ENCODE measurements at regions not wholly inside any gene's neighbourhood (a gene's known extent, or its start where the extent isn't known, plus 50 kb on each side); places are given as distances from the start of the nearest gene placed in this dataset.
"Not testable (repeated sequence)": the region's sequence is repeated elsewhere in the genome, so short reads cannot be mapped to it uniquely, and the experiment has no call there.

DNA sequence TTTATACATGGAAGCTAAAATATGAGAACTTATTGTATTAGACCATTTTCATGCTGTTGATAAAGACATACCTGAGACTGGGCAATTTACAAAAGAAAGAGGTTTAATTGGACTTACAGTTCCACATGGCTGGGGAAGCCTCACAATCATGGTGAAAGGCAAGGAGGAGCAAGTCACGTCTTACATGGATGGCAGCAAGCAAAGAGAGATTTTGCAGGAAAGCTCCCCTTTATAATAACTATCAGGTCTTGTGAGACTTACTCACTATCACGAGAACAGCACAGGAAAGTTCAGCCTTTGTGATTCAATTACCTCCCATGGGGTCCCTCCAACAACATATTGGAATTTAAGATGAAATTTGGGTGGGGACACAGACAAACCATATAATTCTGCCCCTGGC, 740.1 kb upstream of the NECTIN3 start:
- not testable (repeated sequence) for DNase-seq (ENCODE audit: low spot score)

DNA sequence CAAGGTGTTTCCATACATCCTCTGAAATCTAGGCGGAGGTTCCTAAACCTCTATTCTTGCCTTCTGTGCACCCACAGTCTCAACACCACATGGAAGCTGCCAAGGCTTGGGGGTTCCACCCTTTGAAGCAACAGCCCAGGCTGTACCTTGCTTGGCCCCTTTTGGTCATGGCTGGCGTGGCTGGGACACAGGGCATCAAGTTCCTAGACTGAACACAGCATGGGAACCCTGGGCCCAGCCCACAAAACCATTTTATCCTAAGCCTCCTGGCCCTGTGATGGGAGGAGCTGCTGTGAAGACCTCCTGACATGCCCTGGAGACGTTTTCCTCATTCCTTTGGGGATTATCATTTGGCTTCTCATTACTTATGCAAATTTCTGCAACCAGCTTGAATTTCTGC, 739.0 kb upstream of the NECTIN3 start:
- no peak for DNase-seq (ENCODE audit: low spot score)

DNA sequence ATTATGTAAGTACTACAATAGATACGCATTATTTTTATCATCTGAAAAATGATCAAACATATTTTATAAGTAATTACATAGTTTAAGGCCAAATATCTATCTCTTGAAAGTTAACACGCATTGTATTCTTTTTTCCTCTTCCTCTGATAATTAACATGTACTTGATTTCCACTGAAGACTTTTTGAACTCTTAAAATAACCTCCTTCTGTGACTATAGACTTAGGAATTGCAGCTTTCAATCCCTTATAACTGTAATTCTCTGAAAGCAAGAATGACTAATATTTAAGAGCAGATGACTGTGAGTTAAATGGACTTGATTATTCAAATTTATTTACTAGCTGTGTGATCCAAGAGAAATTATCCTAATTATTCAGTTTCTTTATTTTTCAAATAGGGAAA, 730.6 kb upstream of the NECTIN3 start:
- DNase-seq (ENCODE audit: low spot score): peak; percentile 10

DNA sequence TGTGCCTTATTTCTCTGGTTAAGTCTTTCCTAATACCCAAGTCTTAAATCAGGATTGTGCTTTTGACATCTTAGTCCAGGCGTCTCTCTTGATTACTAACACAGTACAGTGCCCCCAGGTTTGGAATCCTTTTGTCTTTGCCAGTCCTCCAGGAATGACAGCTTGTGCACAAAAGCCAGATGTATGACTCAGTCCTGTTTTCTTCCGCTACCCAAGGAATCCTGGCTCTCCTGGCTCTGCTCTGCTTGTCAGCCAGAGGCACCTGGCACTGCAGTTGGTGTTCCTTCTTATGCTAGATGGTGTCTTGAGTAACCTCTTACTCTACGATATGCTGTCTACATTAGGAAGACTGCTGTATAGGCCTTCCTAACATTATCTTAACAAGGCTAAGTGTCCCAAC, 728.2 kb upstream of the NECTIN3 start:
- DNase-seq (ENCODE audit: low spot score): peak; percentile 34

DNA sequence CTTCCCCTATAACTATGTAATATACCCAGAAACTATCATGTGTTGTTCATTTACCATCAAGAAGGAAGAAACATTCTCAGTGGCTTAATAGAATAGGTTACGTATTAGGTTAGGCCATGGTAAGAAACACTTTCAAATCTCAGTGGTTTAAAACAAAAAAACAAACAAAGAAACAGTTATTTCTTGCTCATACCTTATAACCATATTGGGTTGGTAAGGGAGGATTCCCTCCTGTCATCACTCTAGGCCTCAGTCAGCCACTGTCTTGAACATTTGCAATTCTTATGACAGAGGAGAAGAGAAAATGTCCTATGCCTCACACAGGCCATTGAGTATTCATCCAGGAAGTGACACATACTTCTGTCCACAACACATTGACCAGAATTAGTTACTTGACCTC, 727.7 kb upstream of the NECTIN3 start:
- DNase-seq (ENCODE audit: low spot score): peak; percentile 42

DNA sequence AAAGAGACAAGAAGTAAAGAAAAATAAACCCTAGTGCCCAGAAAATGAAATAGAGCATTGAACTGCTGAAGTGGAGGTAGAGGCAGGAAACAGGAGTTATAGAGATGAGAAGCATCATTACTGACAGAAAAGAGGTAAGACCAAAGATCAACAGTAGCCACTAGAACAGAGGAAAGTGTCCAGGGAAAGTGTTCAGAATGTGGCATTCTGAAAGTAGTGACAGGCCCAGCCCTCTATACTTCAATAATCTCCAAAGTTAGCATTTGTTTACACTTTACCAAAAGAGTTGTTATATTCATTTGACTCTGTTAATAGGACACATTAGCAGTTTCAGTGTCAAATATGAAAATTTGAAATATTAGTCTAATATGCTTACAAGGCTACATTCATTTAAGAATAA, 727.1 kb upstream of the NECTIN3 start:
- DNase-seq (ENCODE audit: low spot score): no peak

DNA sequence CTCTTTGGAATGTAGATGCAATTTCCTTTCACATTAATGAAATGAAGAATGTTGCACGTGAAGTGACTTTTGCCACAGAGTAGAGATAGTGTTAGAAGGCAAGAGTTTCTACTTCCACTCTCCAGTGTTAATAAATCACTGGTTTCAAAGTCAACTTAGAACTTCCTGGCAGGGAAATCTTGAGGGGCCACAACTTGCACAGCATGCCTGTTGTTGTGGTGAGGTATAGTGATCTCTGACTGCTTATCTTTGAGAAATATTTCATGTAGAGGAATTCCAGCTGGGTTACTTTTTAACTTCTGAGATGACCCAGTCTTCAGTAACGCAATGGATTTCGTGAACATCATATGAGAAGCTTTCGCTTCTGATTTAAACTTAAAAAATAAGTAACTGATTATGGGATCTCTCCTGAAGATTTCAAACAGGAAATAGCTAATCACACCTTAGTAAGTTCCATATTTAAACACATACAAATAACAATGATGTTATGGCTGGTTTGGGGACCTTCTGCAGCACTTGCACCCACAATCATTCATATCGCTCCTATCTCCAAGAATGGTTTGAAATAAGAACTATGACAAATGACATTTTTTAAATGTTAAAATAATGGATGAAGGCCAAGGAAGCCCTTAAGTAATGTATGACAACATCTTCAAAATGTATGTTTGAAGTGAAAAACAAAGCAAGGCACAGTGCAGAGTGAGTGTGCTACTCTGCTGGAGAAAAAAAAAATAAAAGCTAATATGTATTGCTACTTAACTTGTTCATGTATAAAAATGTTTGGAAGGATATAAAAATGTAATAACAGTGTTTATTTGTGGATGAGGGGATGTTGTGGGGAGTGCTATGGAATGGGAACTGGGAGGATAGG, 726.5 kb upstream of the NECTIN3 start:
- no peak for DNase-seq (ENCODE audit: low spot score)

DNA sequence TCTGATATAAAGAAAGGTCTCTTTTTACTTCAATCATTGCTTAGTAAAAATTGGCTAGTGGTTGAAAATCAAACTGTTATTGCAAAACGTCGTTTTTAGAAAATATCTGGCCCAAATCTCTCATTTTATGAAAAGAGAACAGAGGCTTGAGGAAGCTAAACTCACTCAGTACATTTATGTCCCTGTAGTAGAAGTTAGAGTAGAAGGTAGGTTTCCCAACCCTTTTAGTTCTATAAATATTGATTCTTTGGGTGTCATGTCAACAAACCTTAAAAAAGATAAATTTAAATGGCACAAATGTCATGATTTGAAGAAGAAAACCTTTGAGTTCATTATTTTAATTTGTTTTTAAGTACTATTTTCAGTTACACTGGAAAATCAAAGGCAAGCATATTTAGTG, 722.3 kb upstream of the NECTIN3 start:
- no peak for DNase-seq (ENCODE audit: low spot score)

DNA sequence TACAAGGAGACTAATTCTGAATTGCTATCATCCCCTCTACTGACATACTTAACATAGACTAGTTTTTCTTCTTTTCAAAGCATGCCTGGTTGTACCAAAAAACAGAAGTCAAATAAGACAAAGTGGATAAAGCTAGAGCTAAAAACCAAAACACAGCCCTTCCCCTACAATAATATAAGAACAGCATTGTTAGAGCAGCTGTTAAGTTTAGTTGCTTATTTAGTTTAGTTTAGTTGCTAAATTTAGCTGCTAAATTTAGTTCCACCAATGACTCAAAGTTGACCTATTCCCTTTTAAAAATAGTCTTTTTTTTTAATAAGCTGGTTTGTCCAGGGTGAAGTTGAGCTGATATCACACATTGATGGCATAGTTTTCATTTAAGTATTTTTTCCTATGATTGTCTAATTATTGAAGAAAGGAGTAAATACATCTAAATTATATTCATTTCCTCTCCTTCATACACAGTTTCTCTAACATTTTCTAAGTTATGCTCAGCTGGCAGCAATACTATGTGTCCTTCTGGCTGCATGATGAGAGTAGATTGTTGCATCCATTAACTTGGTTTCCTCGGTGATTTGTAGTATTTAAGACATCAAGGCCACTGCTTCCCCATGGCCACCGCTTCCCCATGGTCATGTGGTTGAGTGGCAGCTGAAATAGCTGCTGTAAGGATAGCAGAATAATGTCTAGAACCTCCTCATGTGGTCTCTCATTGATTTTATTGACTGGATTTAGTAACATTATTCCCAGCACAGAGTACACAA, 718.6 kb upstream of the NECTIN3 start:
- DNase-seq (ENCODE audit: low spot score): no peak

DNA sequence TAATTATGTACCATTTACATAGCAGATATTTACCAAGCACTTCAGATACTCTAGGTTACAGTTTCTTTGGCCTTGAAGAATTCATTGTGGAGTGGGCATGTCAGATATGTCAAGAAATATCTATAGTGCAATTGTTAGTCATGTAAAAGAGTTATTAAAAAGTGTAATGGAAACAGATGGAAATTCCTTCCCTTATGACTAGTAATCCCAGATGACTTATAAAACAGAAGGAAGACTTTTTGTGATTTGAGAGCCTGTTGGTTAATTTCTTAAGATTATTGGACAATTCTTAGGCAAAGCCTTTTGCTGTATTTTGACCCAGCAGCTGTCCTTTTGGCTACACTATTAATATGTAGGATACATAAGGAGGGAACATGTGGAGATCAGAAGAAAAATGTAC, 708.9 kb upstream of the NECTIN3 start:
- DNase-seq (ENCODE audit: low spot score): no peak

DNA sequence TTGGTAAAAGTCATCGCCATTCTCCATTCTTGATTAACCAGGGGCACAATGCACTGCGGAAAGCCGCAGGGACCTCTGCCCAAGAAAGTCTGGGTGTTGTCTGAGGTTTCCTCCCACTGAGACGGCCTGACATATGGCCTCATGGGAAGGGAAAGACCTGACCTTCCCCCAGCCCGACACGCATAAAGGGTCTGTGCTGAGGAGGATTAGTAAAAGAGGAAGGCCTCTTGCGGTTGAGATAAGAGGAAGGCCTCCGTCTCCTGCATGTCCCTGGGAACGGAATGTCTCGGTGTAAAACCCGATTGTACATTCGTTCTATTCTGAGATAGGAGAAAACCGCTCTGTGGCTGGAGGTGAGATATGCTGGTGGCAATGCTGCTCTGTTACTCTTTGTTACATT, 704.3 kb upstream of the NECTIN3 start:
- DNase-seq (ENCODE audit: low spot score): not testable (repeated sequence)

DNA sequence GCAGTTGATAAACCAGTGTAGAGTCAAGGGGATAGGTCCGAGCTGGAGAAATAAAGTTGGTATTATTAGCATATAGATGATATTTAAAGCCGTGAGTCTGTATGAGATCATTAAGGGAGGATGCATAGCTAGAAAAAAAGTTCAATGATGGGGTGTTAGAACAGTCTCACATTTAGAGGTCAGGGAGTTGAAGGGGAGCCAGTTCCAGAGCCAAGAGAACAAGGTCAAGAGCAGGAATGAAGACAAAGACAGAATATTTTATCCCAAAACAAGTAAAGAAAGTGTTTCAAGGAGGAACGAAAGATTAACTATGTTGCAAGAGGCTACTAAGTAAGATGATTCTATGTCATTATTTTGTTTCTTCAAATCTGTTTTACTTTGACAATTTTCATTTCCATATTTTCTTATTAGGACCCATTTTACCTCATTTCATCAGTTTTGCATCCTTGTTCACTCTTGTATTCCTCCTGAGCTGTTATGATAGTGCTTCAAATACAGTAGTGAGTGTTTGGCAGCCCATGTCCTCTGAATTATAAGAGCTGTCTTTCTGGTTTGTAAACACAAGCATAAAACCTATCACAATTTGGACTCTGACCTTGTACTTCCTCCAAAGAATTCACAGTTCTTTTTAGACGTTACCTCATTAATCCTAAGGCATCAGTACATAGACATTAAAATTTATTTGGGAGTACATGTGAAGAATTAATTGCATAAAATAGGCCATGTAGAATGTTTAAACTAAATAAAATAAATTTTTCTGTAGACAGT, 695.7 kb upstream of the NECTIN3 start:
- DNase-seq (ENCODE audit: low spot score): no peak

DNA sequence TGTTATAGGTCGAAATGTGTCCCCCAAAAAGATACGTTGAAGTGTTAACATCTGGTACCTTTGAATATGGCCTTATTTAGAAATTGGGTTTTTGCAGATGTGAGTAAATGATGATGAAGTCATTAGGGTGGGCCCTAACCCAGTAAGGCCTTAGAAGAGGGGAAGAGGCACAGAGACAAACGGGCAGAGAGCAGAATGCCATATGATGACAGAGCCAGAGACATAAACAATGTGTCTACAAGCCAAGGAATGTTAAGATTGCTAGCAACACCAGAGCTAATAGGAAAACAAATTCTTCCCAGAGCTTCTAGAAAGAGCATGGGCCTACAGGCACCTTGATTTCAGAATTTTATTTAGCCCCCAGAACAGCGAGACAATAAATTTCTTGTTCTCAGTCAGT, 693.1 kb upstream of the NECTIN3 start:
- DNase-seq (ENCODE audit: low spot score): no peak

DNA sequence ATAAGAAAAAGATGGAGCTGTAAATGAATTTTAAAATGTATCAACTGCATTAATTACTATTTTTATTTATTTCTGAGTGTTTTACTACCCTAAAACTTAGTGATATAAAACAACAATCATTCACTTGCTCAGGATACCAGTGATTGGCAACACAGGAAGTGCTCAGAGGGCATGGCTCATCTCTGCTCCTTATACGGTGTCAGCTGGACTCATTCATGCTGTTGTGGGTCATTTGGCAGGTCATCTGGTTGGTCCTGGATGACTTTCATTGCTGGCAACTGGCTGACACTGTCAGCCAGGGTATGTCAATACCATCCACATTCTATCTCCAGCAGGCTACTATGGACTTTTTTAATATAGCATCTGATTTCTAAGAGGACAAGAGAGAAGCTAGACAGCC, 689.6 kb upstream of the NECTIN3 start:
- DNase-seq (ENCODE audit: low spot score): no peak

DNA sequence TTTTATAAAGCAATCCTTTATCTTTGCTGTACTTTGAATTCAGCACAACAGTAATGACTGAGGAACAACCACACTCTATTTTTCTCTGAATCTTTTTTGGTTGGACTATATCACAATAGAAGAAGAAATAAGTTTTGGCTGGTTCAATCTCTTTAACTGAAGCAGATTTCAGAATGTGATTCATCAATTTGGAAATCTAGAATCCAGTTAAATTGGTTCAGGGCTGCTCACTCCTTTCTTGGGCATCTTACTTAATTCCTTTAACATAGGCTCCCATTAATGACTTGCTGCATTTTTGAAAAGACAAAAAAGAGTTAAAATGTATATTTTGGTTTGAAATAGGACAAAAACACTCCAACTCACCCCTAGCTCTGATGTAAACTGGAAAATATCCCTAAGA, 688.3 kb upstream of the NECTIN3 start:
- DNase-seq (ENCODE audit: low spot score): no peak

DNA sequence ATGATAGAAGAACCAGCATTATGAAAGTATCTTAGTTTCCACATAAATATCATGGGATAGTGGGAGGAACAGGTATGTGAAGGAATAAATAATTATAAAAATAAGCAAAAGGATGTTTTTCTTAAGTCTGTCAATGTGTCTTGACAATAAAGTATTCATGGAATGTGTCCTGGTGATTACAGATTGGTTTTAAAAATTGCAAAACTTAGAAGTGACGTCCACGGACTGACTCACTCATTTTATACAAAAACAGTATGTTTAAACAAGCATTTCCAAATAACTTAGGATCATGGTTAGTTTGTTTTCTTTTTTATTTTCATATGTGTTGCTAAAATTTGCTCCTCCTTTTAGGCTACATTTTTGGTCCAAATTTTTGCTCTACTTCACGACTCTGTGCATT, 687.0 kb upstream of the NECTIN3 start:
- no peak for DNase-seq (ENCODE audit: low spot score)

DNA sequence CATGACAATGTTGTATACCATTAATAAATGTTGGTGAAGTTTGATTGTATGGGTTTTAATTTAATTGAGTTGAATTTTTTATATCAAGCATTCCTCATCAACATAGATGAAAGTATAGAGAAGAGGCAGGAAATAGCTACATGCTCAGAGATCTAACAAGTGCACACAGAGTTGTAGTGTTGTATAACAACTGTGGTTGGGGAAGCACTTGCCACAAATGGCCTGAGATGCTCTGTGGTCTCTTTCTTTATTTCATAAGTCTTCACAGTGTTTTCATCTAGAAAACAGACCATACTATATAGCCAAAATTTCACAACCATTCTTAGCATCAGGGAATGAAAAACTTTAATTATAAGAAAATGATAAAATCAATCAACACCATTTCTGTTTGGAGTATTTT, 682.6 kb upstream of the NECTIN3 start:
- DNase-seq (ENCODE audit: low spot score): no peak

DNA sequence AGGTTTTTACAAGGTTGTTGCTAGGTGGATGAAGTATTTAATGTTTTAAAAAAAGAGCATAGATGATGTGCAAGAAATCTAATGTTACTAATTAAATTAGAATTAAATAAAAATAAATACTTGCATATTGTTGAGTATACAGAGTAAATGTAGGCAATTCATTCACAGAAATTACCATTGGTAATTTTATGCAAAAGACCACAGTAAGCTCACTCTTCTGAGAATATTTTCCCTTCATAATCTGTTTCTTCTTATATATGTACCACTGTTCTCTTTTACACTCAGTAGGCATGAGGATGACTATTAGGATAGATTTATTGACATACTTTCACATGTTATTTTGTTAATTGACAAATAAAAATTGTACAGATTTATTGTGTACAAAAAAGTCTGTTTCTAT, 681.2 kb upstream of the NECTIN3 start:
- DNase-seq (ENCODE audit: low spot score): no peak

DNA sequence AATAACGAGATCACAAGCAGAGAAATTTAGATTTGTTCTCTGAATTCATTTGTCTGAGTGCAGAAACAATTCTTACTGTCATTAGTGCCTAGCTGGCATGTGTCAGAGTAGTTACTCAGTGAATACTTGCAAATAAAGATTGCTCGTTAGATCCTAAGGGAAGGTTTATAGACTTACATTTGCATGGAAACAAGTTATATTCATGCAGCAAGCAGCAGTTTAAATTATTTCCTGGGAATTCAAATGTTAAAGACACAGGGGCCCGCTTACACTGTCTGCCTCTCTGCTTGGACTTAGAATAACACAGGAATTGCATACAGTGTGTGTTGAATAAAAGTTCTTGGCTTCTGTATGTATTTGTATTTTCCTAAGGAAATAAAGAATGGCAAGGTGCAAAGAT, 680.6 kb upstream of the NECTIN3 start:
- DNase-seq (ENCODE audit: low spot score): no peak

DNA sequence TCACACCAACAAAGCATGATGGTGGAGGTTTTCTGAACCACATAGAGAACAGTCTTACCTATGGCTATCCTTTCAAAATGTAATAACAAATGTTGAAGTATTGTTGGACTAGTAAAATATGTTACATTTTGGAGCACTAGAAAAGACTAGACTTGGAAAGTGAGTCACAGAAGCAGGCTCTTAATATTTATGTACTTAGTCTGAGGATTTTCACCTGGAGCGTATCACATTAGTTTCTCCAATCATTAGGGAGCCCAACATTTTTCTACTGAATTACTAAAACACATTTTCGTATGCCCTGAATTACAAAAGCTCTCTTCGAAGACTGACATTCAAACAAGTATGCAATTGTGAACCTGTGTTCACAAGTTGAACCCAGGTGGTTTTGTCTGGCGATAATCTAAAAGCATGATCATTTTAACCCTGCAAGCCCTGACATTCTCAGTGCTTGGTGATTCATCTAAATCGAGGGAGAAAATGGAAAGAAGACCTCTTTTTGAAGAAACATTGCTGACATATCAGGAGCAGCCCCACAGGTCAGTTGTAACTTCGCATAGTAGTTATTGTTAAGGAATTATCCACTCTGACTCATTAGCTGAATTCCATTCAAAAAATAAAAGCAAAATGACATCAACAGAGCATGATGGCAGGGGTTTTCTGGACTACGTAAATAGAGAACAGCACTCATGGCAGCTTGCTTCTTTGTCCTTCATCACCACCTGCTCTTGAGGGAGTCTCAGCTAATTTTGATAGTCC, 679.8 kb upstream of the NECTIN3 start:
- DNase-seq (ENCODE audit: low spot score): no peak

DNA sequence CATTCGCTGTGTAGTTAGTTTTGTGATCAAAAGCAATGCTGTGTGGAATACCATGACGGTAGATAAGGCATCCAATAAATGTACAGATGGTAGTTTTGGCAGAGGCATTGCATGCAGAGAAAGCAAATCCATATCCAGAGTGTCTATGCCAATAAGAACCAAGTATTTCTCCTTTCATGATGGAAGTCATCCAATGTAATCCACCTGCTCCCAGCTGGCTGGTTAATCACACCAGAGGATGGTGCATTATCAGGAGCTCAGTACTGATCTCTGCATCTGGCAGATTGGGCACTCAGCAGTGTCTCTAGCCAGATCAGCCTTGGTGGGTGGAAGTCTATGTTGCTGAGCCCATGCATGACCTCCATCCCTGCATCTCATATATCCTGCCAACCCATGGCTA, 677.7 kb upstream of the NECTIN3 start:
- no peak for DNase-seq (ENCODE audit: low spot score)

DNA sequence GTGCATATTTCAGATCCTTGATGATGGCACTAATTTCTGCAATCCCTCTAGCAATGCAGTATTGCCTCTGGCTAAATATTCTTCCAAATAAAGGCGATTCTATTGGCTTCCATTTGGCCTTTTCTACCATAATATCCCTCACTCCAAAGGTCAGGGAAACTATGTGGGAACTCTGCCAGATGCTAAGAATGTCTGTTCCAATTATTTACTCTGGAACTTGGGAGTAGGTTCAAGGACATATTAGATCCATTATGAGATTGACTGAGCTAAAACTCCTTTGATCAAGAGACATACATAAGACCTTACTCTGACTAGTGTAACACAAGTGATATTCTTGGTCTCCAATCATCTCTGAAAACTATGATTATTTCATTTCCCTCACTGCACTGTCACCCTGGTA, 674.5 kb upstream of the NECTIN3 start:
- DNase-seq (ENCODE audit: low spot score): no peak
